HCEC 1CT (cell line): ENCODE measurements at regions not wholly inside any gene's neighbourhood (a gene's known extent, or its start where the extent isn't known, plus 50 kb on each side); places are given as distances from the start of the nearest gene placed in this dataset.
A peak's percentile ranks its signal among the peaks of the same experiment; 100 is the strongest.
"Not testable (repeated sequence)": the region's sequence is repeated elsewhere in the genome, so short reads cannot be mapped to it uniquely, and the experiment has no call there.

ENCODE experiments used
- DNase-seq: peaks from one replicate; pipeline ENCODE4 v3.0.0-alpha.2; 2017

DNA sequence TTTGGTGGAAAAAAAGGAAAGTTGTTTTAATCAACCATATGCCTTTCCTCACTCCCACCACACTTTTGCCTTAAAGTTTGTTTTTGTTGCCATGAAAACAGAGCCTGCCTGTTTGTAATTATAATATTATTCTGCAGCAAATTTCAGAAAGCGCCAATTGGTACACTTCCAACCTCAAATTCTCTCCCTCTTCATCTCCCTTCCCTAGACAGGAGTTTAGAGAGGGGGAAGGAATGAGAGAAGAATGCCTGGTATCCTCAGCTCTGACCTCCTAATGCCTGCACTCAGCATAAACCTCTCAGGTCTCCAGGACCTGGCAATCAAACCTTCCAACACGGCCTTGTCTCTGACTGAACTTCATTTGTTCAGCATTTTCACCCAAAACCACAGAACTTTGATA is 138.4 kb upstream of the HCCS start:
- no peak for DNase-seq

- no peak for DNase-seq
Measured at GRCh38 chrX:10974920-10975319, 136.2 kb upstream of the HCCS start.

- DNase-seq = no peak
Measured at GRCh38 chrX:10979956-10980355, 131.2 kb upstream of the HCCS start.

- no peak for DNase-seq
Measured at GRCh38 chrX:10981506-10981905, 129.6 kb upstream of the HCCS start.

- no peak for DNase-seq
Measured at GRCh38 chrX:10983526-10983925, 127.6 kb upstream of the HCCS start.

DNA sequence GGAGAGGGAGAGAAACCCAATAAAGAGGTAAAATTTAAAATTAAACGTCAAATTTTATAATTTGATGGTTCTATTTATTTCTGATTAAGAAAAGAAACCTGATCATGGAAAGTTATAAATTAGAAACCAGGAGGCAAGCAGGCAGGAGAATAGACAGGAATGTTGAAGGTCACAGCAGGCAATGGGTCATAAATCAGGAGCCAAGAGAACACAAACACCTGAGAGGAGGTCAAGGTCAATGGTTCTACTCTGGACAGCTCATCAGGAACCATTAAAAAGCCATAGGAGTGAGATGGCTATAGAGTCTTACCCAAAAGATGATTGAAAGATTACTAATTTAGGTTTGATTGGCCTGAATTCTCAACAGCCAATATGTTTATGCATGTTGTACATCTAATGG is 126.9 kb upstream of the HCCS start:
- no peak for DNase-seq

DNA sequence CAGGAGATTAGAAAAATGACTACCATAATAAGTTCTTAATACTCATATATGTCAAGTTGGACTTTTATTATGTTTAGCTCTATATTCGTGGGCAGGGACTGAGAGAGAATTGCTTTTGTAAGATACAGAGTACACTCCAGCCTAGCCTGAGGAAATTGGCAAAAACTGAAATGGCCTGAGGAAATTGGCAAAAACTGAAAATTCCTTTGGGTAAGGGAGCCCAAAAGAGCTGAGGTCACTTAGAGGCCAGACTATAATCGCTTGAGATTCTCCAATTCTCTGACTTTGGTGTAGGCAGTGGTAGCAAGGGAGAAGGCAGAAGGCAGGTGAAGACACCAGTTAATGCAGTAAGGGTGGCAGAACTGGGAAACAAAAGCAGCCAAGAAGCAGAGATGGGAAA is 124.5 kb upstream of the HCCS start:
- no peak for DNase-seq

GRCh38 chrX:10988653-10989052 is 122.5 kb upstream of the HCCS start:
- DNase-seq = no peak

DNA sequence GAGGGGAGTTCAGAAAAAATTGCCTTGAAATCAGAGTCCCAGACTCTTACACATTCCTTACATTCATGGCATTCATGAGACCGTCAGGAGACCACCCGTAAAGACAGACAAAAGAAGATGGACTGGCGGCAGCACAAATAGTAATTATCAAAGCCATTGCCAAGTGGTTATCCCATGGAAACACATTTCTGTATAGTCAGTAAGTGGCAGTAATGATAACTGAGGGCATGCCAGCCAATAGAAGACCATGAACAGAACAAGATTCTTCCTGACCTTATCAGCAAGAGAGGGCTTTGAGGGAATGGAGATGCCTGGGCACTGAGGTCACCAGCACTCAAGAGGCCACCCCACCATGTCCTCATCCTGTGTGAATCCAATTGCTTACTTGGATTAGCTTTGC is 121.7 kb upstream of the HCCS start:
- no peak for DNase-seq

- no peak for DNase-seq
Measured at GRCh38 chrX:10990418-10990817, 120.7 kb upstream of the HCCS start.

DNA sequence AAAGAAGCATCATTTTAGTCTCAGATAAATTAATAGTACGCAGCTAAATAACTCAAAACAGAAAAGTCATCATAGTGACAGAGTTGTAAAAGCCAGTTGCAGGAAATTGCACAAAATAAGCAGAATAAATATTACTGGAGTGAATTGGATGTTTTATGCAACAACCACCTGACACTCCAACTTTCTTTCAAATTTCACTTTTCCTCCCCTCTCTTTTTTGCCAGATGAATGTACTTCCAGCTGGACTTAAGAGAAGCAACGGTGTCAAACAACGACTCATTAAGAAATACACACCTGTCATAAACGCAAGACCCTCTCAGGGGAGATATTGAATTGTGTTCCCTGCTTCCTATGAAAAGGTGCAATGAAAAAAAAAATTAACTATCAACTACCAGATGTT is 120.2 kb upstream of the HCCS start:
- DNase-seq = no peak

DNA sequence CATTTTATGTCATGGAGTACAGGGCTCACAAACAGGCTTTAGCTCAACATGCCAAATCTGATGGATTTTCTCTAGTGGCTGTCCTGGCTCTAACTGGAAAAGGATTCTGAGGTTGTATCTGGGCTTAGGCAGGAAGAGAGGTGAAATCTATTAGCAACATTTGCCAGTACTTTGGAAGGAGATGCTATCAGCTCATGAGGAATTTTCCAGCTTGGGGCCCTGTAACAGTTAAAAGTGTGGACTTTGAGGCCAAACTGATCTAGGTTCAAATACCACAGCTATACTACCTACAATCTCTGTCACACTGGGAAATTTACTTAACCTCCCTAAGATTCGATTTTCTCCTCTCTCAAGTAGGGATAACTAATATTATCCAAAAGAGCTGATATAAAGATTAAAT is 119.0 kb upstream of the HCCS start:
- DNase-seq = no peak

DNA sequence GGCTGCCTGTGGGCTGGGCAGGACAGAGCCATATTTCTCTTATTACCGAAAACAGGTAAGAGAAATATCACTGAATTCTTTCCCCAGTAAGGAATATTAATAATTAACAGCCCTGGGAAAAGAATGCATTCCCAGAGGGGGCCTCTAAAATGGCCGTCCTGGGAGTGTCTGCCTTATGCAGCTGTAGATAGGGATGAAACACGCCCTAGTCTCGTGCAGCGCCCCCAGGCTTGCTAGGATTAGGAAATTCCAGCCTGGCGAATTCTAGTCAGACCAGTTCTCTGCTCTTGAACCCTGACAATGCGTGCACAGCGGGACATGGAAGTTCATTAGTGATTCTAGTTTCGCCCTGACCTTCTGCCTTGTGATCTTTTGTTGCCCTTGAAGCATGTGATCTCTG is 104.1 kb upstream of the HCCS start:
- DNase-seq = not testable (repeated sequence)

- no peak for DNase-seq
Measured at GRCh38 chrX:11010476-11010875, 100.7 kb upstream of the HCCS start.

- no peak for DNase-seq
Measured at GRCh38 chrX:11016728-11017127, 94.4 kb upstream of the HCCS start.

GRCh38 chrX:11022588-11022987 is 88.5 kb upstream of the HCCS start:
- not testable (repeated sequence) for DNase-seq

DNA sequence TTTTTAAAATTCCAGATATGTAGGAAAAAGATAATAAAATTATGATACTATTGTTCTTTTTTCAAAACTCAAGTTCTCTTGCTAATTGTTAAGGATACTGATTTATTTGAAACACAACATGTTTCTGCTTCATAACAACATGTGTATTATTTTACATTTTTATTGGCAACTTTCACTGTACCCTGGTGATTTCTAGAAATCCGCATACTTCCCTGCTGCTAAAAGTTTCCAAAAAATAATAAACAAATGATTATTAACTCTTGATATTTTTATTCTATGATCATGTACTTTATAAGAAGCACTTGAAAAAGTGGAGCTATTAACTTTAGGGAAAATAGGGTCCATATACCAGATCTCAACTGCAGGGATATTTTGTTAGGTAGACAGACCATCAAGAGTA is 71.2 kb upstream of the HCCS start:
- DNase-seq = no peak

DNA sequence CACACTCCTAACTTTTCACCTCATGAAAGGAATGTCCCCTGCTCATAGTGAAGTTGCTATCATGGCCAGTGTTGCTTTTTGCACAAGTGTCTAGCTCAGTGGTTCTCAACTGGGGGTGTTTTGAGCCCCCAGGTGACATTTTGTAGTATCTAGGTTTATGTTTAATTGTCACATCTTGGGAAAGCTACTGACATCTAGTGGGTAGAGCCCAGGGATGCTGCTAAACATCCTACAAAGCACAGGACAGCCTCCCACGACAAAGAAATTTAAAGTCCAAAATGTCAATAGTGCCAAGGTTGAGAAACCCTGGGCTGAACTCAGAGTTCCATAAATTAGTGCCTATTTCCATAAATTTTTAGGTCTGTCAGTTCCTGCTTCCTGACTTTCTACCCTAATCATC is 70.7 kb upstream of the HCCS start:
- DNase-seq = no peak

- no peak for DNase-seq
Measured at GRCh38 chrX:11040996-11041395, 70.1 kb upstream of the HCCS start.

- no peak for DNase-seq
Measured at GRCh38 chrX:11050013-11050412, 61.1 kb upstream of the HCCS start.

- DNase-seq = no peak
Measured at GRCh38 chrX:11053351-11053750, 57.8 kb upstream of the HCCS start.

DNA sequence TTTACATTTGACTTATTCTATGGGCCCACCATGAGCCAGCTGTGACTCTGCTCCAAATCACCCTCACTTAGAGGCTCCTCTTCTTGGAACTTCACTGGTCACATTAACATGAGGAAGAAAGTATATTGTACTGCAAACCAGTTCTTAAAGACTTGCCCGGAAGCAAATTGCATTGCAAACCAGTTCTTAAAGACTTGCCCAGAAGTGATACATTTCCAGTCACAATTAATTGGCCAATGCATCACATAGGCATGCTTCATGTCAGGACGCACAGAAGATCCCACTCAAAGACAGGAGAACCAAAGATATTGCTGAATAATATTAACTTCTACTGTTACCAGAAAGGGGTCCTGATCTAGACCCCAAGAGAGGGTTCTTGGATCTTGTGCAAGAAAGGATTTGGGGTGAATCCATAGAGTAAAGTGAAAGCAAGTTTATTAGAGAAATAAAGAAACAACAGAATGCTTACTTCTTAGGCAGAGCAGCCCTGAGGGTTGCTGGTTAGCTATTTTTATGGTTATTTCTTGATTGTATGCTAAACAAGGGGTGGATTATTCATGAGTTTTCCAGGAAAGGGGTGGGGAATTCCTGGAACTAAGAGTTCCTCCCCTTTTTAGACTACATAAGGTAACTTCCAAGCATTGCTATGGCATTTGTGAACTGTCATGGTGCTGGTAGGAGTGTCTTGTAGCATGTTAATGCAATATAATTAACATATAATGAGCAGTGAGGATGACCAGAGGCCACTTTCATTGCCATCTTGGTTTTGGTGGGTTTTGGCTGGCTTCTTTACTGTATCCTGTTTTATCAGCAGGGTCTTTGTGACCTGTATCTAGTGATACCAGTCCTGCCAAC is 54.6 kb upstream of the HCCS start:
- DNase-seq = no peak

GRCh38 chrX:11059933-11060332 is 51.2 kb upstream of the HCCS start:
- peak; percentile 38 for DNase-seq
